GM10248 (cell line): ENCODE measurements at regions not wholly inside any gene's neighbourhood (a gene's known extent, or its start where the extent isn't known, plus 50 kb on each side); places are given as distances from the start of the nearest gene placed in this dataset.

ENCODE experiments used
- CTCF ChIA-PET: fragments of 300-600 bp; sonication (Branson Sonifier 250); formaldehyde crosslinking; extraction: SDS; loops from one replicate; lab custom pipeline; 2021; ENCODE audit warnings: antibody characterized with exemption; lab: Yijun Ruan, JAX
- POLR2A ChIA-PET: fragments of 350-650 bp; sonication (Branson Sonifier 250); formaldehyde crosslinking; extraction: SDS; loops from one replicate; lab custom pipeline; 2020; ENCODE audit warnings: antibody characterized with exemption; lab: Yijun Ruan, JAX
- DNase-seq: peaks from one replicate; pipeline ENCODE4 v3.0.0; 2012; ENCODE audit errors: extremely low spot score
- CTCF ChIP-seq: IDR thresholded peaks from 2 replicates; pipeline ENCODE4 v1.5.1; 2012; ENCODE audit warnings: mild to moderate bottlenecking, low read depth; ENCODE audit errors: extremely low read depth, missing control alignments, control extremely low read depth

GRCh38 chr22:47434336-47435203 is 672.1 kb downstream of the TBC1D22A start:
- ChIA-PET CTCF (no interaction called here), POLR2A (no interaction called here)
- no peak for TF ChIP-seq CTCF
- DNase-seq, result no peak

- no peak for TF ChIP-seq CTCF
- CTCF ChIA-PET, result no interaction called here
- no peak for DNase-seq
- POLR2A ChIA-PET, result no interaction called here
These were observed 671.2 kb downstream of the TBC1D22A start for GRCh38 chr22:47433627-47434026.

- ChIA-PET CTCF (no interaction called here), POLR2A (no interaction called here)
- TF ChIP-seq CTCF, result no peak
- no peak for DNase-seq
These were observed 670.2 kb downstream of the TBC1D22A start for GRCh38 chr22:47432683-47433082.

- CTCF ChIA-PET, result no interaction called here
- DNase-seq, result no peak
- TF ChIP-seq CTCF, result no peak
- POLR2A ChIA-PET, result no interaction called here
These were observed 661.7 kb downstream of the TBC1D22A start for GRCh38 chr22:47423861-47424820.

- ChIA-PET CTCF (no interaction called here), POLR2A (no interaction called here)
- no peak for TF ChIP-seq CTCF
- no peak for DNase-seq
These were observed 660.8 kb downstream of the TBC1D22A start for GRCh38 chr22:47423266-47423665.

GRCh38 chr22:47422736-47423135 is 660.3 kb downstream of the TBC1D22A start:
- TF ChIP-seq CTCF, result no peak
- POLR2A ChIA-PET, result no interaction called here
- CTCF ChIA-PET, result no interaction called here
- DNase-seq, result no peak
